ENCODE measurements at regions not wholly inside any gene's neighbourhood (a gene's known extent, or its start where the extent isn't known, plus 50 kb on each side); places are given as distances from the start of the nearest gene placed in this dataset.

DNA sequence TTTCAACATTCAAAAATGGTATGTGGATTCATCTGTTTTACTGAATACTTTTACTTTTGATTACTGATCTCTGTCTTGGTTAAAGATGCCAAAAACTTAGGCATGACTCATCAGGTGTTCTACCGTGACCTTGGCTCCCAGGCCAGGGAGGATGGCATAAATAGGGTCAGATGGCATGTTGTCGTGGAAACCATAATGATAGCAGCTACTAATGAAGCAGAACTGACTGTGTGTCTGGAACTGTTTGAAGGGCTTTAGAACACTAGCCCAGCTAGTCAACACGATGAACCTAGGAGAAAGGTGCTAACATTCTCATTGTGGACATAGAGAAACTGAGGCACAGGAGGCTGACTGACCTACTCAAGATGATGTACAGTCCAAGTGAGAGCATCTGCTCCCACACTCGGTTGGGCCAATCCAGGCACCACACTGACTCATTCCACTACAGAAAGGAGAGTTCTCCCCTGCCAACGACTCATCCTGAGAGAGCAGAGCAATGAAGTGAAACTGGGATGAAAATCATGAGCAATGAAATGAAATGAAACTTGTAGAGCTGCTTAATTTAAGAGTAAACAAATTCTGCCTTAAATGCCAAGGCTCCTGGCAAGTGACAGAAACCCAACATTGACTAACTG is 116.0 kb downstream of the TENT4A start:
- TF ChIP-seq, protein P1, sequence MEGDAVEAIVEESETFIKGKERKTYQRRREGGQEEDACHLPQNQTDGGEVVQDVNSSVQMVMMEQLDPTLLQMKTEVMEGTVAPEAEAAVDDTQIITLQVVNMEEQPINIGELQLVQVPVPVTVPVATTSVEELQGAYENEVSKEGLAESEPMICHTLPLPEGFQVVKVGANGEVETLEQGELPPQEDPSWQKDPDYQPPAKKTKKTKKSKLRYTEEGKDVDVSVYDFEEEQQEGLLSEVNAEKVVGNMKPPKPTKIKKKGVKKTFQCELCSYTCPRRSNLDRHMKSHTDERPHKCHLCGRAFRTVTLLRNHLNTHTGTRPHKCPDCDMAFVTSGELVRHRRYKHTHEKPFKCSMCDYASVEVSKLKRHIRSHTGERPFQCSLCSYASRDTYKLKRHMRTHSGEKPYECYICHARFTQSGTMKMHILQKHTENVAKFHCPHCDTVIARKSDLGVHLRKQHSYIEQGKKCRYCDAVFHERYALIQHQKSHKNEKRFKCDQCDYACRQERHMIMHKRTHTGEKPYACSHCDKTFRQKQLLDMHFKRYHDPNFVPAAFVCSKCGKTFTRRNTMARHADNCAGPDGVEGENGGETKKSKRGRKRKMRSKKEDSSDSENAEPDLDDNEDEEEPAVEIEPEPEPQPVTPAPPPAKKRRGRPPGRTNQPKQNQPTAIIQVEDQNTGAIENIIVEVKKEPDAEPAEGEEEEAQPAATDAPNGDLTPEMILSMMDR (IDR thresholded peaks at IDR 0.05), result no peak
- H3K36me3 ChIP-seq, result no peaks in the 10 kb centered on the region
- H3K4me1 ChIP-seq, result peaks cover 0 to 9% of the 10 kb centered on the region in 2 donors
- no peak overlapping the region for H3K27ac ChIP-seq
- no peak overlapping the region for H3K4me3 ChIP-seq
- H3K27me3 ChIP-seq, result no peaks in the 10 kb centered on the region
- no peaks in the 10 kb centered on the region for H3K9me3 ChIP-seq
- no peak for DNase-seq (ENCODE audit: low spot score)

DNA sequence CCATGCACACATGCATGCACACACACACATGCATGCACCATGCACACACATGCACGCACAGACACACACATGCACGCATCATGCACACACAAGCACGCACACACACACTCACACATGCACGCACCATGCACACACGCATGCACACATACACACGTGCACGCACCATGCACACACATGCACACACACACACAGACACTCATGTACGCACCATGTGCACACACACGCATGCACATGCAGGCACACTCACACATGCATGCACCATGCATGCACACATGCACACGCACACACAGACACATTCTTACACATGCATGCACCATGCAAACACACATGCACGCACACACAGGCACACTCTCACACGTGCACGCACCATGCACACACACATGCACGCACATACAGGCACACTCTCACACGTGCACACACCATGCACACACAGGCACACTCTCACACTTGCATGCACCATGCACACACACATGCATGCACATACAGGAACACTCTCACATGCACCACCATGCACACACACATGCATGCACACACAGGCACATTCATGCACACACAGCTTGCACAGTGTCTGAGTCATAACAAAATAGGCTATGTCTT is 117.5 kb downstream of the TENT4A start:
- TF ChIP-seq, protein P1 (IDR thresholded peaks at IDR 0.05), result no peak
- no peak overlapping the region for H3K4me3 ChIP-seq
- H3K36me3 ChIP-seq, result no peaks in the 10 kb centered on the region
- DNase-seq (ENCODE audit: low spot score), result no peak
- H3K27ac ChIP-seq, result no peak overlapping the region
- H3K27me3 ChIP-seq, result no peaks in the 10 kb centered on the region
- H3K4me1 ChIP-seq, result peaks cover 0 to 9% of the 10 kb centered on the region in 2 donors
- no peaks in the 10 kb centered on the region for H3K9me3 ChIP-seq

- DNase-seq (ENCODE audit: low spot score), result no peak
- Histone ChIP-seq H3K9me3 (no peaks in the 10 kb centered on the region), H3K27me3 (no peaks in the 10 kb centered on the region), H3K4me1 (peaks cover 0 to 9% of the 10 kb centered on the region in 2 donors), H3K36me3 (no peaks in the 10 kb centered on the region), H3K27ac (no peak overlapping the region), H3K4me3 (no peak overlapping the region)
- TF ChIP-seq, protein P1 (IDR thresholded peaks at IDR 0.05), result no peak
These were observed 118.7 kb downstream of the TENT4A start for GRCh38 chr5:6831678-6832671.

DNA sequence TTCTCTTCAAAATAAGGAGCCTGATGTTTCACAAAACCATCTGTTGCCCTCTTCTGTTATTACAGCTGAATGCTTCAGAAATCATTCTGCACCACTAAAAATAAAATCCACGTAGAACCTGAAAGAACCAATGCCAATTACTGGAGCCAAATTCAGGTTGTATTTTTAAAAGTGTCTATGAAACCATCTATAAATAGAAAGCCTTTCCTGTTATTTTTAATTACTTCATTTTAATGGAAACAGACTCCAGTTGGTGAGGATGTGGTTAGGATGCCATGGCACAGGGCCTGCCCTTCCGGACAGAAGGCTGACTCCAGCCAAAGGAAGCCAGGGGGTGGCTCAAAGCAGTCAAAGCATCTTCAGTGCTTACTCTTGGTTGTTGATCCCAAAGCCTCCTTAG is 119.8 kb downstream of the TENT4A start:
- no peak overlapping the region for H3K27ac ChIP-seq
- H3K27me3 ChIP-seq, result no peaks in the 10 kb centered on the region
- H3K36me3 ChIP-seq, result no peaks in the 10 kb centered on the region
- DNase-seq (ENCODE audit: low spot score), result no peak
- no peaks in the 10 kb centered on the region for H3K9me3 ChIP-seq
- H3K4me3 ChIP-seq, result no peak overlapping the region
- TF ChIP-seq, protein P1 (IDR thresholded peaks at IDR 0.05), result no peak
- H3K4me1 ChIP-seq, result peaks cover 0 to 9% of the 10 kb centered on the region in 2 donors

DNA sequence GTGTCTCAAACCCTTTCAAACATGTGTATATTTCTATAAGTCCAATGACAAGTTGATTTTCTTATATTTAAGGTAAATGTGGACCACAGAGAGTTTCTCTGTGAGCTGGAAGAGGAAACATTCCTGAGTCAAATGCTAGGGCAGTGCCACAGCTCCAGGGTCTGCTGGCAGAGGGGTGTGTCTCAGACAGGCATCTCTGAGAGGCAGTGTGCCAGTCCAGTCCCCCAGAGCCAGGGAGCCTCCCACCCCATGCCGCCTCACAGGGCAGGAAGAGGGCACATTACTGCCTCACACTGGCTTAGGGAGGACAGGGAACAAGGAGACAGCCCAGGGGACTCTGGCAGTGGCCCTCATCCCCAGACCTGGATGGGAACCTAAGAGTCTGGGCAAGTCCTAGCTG is 120.2 kb downstream of the TENT4A start:
- Histone ChIP-seq H3K4me3 (no peak overlapping the region), H3K9me3 (no peaks in the 10 kb centered on the region), H3K36me3 (no peaks in the 10 kb centered on the region), H3K27me3 (no peaks in the 10 kb centered on the region), H3K27ac (no peak overlapping the region), H3K4me1 (peaks cover 0 to 9% of the 10 kb centered on the region in 2 donors)
- no peak for DNase-seq (ENCODE audit: low spot score)
- TF ChIP-seq, protein P1 (IDR thresholded peaks at IDR 0.05), result no peak

All from right atrium auricular region (tissue), 2 donors.